ENCODE measurements at regions not wholly inside any gene's neighbourhood (a gene's known extent, or its start where the extent isn't known, plus 50 kb on each side); places are given as distances from the start of the nearest gene placed in this dataset.

- TF ChIP-seq CTCF (IDR thresholded peaks at IDR 0.05; ENCODE audit: extremely low read depth in 1 of 2, insufficient read depth in 1 of 2, low read depth in 1 of 2, low read length in 2 of 2) (no peak), GATA2 (IDR thresholded peaks at IDR 0.05; ENCODE audit: insufficient read depth, insufficient read length, low read depth, low read length) (no peak), EZH2 (IDR thresholded peaks at IDR 0.05; ENCODE audit: borderline replicate concordance, low read depth, low read length, severe bottlenecking) (no peak), POLR2A (IDR thresholded peaks at IDR 0.05; ENCODE audit: low read depth, low read length) (no peak), POLR2AphosphoS5 (IDR thresholded peaks at IDR 0.05; ENCODE audit: insufficient read depth, low read depth, low read length) (no peak)
These were observed 555.2 kb downstream of the ACTL7B start for GRCh38 chr9:108300306-108301287.

Data from endothelial cell of umbilical vein (primary cell).